GM12891 (cell line): ENCODE measurements at regions not wholly inside any gene's neighbourhood (a gene's known extent, or its start where the extent isn't known, plus 50 kb on each side); places are given as distances from the start of the nearest gene placed in this dataset.

ENCODE experiments used
- PAX5 ChIP-seq: IDR thresholded peaks from 2 replicates; pipeline ENCODE4 v1.6.1; 2011; ENCODE audit warnings: low read length, moderate library complexity, mild to moderate bottlenecking; ENCODE audit not compliant: insufficient read depth, severe bottlenecking
- POLR2A ChIP-seq: IDR thresholded peaks from 2 replicates; pipeline ENCODE4 v1.6.1; 2011; ENCODE audit warnings: low read depth, low read length, control low read depth
- POLR2AphosphoS5 ChIP-seq: IDR thresholded peaks from 2 replicates; pipeline ENCODE4 v1.6.1; 2011; ENCODE audit warnings: low read depth, low read length, control low read depth
- POU2F2 ChIP-seq: IDR thresholded peaks from 2 replicates; pipeline ENCODE4 v1.6.1; 2011; ENCODE audit warnings: low read depth, mild to moderate bottlenecking, control low read depth, low read length, moderate library complexity
- SPI1 ChIP-seq: IDR thresholded peaks from 2 replicates; pipeline ENCODE4 v1.6.1; 2011; ENCODE audit warnings: low read depth, low read length, control low read depth
- TAF1 ChIP-seq: IDR thresholded peaks from 2 replicates; pipeline ENCODE4 v1.6.1; 2011; ENCODE audit warnings: low read depth, low read length, control low read depth

GRCh38 chr4:112946127-112946526 is 103.3 kb upstream of the ANK2 start:
- TF ChIP-seq SPI1 (no peak), POLR2AphosphoS5 (no peak), POLR2A (no peak), POU2F2 (no peak), TAF1 (no peak), PAX5 (no peak)
